Stimulated activated CD4-positive, alpha-beta T cell treated with anti-CD3 and anti-CD28 coated beads, Interleukin-12 subunit alpha, Interleukin-12 subunit beta, amount 100 ng/mL, for 48 hours (primary cell): ENCODE measurements at regions not wholly inside any gene's neighbourhood (a gene's known extent, or its start where the extent isn't known, plus 50 kb on each side); places are given as distances from the start of the nearest gene placed in this dataset.
"Not testable (repeated sequence)": the region's sequence is repeated elsewhere in the genome, so short reads cannot be mapped to it uniquely, and the experiment has no call there.

ENCODE experiments used
- DNase-seq, 3 donors: peaks; one replicate each; pipeline ENCODE4 v3.0.0-alpha.2; 2020; ENCODE audit warnings: low read depth in 2 of 3, low spot score in 1 of 3

DNA sequence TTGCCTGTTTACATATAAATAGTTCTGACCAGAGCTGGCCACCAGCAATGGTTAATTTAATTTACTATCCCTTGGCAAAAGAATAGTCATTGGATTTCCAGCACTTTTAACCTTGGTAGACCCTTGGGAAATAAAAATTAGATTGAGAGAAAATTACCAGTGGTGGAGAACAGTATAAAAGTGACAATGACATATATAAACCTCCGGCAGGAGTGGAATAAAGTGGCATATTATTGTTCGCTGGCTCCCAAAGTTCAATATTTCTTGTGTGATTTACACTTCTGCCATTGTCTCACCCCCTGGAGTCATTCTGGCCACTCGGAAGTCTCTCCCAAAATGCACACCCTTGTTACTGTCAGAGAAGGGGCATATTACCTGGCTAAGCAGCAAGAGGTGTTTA lies 347.7 kb downstream of the NPIPA8 start:
- no peak for DNase-seq

DNA sequence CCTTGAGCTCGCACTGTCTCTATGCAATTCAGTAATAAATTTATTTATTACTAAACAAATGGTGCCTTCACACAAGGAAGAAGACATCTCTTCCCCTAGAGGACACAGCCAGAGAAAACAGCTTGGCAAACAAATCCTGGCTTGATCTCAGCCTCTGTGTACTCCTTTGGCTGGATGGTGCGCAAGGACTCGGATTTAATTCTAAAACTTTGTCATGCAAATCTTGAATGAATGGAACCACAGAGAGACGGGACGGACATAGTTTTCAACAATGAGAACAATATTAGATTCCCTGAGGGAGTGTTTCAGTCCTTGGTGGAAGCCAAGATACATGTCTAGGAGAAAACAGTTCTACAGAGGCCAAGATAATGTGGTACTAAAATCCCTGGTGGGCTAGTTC lies 349.5 kb downstream of the NPIPA8 start:
- DNase-seq, result no peak

DNA sequence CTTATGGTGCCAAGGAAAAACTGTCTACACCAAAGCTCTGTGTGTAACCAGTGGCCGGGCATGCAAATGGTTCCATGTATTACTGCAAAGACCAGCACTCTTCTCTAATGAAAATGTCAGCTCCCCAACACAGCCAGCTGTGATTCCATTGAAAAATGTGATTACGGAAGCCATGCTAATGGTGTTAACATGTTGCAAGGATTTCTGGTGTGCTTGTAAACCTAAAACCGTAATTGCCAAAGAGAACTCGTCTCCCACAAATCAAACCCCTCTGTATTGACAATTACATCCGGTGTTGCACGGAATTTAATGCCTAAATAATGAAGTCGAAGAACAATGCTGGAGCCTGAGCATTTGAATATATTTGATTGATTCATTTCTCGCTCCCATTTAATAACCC lies 351.7 kb downstream of the NPIPA8 start:
- DNase-seq, result no peak

DNA sequence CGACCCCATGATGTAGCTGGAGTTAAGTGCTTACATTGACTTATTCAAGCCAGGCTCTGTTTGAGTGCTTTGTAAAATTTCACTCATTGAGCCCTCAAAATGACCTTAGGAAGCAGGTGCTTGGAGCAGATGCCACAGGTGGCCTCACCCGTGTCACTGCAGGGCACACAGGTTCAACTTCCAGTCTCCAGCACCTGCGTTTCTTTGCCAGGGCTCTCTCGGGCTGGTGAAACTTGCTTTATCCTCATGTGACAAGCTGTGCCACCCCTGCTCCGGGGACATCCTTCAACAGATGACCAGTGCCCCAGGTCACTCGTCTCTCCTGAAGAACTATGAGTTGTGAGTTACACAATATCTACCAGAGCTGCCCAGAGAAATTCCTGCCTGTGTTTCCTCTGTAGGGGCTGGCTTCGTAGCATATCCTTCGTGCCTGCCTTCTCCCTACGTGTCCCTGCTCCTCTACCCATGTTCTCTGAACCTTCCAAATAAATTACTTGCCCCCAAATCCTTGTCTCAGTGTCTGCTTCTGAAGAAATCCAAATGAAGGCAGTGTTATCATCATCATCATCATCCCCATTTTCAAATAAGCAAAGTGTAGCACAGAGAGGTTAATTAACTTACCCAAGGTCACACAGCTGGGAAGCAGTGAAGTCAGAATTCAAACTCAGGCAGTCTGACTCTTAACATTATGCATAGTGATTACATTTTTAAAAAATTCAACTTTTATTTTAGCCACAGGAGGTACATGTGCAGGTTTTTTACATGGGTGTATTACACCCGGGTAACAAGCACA lies 352.5 kb downstream of the NPIPA8 start:
- no peak for DNase-seq

DNA sequence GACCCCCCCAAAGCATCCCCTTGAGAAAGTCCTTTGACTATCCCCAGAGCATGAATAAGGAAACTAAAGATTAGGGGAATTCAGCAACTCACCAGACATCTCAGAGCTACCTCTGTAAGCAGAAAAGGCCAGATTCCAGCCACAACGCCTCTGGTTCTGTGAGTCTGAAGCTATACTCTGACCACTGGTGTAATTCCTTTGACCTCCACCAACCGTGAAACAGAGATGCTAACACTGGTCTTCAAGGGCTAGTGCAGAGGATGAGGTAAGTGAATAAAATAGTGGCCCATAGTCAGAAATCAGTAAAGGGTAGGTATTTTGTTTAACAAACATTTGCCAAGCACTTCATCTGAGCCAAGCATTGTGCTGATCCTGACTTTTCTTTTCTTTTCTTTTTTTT lies 353.4 kb downstream of the NPIPA8 start:
- no peak for DNase-seq

DNA sequence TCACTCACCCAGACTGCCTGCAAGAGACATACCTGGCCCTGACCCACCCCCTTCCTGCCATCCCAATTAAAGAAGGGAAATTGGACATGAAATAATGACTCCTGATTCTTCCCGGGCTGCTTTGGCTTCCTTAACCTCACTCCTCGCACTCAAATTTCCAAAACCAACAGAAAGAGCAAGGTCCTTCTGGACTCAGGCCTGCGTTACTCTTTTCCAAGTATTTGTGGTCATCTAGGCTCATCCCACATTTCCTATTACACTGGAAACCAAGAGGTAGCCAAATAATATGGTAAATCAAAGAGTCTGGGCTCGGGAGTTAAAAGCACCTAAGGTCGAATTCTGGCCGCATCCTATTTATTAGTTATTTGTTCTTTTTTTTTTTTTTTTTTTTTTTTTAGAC lies 359.3 kb downstream of the NPIPA8 start:
- no peak for DNase-seq

DNA sequence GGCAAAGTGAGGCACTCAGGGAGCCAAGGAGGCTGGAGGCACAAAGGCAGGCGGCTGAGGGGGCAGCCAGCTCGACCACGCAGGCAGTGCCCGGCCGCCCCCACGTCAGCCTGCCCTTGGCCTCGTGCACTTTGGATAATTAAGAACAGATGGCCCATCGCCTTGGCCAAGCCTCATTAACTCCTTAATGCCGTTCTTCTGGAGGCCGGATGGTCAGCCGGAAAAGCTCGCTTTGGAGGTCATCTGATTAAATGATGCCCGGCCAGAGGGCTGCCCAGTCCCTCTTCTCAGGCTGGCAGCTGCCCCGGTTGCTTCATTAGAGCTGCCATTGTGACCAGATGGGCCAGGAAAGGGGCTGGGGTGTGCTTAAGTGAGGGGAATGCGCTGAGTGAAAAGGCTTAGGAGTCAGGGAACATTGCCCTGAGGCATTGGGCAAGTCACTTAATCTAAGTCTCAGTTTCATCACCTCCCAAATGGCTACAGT lies 364.0 kb downstream of the NPIPA8 start:
- no peak for DNase-seq

DNA sequence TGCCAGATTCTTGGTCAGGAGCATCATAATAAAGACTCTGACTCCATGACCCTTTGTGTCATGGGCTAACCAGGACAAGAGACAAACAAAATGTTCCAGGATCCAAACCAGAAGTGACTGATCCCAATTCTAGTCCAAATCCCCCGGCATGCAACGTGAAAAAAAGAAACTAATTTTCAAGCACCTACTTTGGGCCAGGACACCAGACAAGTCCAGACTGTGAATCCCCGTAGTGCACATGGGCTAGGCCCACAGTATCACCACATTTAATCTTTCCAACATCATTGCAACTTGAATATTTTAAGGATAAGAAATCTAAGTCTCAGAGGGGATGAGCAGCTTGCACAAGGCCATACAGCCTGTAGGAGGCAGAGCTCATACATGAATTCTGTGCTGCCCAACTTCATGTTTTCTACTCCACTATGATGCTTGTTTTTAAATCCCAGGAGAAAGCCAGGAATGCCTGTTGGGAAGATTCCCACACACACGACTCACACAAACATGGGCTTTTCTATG lies 365.7 kb downstream of the NPIPA8 start:
- DNase-seq, result no peak

DNA sequence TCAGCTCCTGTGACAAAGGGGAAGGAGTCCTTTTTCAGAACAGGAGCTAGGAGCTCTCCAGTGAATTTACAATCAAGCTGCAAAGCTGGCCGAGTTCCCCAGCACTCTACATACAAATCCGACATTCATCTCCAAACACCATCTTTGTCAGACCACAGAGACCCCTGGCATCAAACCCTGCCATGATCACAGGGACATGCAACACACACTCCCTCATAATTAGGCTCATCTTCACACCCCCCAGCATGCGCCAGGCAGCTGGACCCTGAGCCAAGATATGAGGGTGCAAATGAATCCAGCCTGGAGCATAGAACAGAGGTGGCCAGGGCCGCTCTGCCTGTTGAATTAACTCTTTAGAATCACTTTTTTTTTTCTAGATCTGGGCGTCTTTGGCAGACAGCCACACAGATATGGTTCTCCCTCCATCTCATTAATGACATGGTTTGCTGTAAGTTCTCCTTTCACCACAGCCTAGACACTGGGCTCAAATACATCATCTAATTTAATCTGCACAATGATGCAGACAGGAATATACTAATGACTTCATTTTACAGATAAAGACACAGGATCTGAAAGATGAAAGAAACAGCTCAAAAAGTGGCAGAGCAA lies 366.3 kb downstream of the NPIPA8 start:
- no peak for DNase-seq

DNA sequence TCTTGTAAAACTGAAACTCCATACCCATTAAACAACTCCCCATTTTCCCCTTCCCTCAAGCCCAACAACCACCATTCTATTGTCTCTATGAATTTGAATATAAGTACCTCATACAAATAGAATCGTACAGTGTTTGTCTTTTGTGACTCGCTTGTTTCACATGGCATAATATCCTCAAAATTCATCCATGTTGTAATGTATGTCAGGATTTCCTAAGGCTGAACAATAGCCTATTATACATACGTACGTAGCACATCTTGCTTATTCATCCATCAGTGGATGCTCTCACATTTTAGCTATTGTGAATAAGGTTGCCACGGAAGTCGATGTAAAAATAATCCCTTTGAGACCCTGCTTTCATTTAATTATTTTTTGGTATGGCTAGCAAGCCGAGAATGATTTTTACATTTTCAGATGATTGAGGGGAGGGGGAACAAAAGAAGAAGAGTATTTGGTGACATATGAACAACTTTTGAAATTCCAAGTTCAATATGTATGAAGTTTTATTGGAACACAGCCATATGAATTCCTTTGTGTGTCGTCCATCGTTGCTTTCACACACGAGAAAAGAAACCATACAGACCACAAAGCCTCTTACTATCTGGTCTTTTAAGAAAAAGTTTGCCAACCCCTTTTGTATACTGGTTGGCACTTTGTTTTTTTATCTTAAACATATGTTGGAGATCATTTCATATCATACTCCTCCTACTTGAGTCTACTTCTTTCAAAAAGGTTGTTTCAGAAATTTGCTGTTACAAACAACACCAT lies 371.2 kb downstream of the NPIPA8 start:
- DNase-seq, result no peak

DNA sequence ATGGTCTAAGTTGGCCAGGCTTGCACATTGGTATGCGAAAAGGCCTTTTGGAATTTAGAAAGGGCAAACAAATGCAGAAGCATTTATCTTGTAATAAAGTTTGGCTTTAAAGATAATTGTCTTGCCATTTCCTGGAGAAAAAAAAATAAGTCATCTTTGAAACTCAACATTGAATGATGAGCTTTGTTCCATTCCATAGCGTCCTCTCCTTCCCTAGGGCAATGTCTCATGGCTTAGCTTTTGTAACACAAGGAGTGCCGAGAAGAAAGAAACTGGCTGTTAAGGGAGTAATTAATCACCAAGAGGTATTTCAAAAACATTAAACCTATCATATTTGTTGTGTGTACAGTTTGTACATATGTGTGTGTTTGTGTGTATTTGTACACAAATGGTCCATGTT lies 372.3 kb downstream of the NPIPA8 start:
- DNase-seq, result no peak

DNA sequence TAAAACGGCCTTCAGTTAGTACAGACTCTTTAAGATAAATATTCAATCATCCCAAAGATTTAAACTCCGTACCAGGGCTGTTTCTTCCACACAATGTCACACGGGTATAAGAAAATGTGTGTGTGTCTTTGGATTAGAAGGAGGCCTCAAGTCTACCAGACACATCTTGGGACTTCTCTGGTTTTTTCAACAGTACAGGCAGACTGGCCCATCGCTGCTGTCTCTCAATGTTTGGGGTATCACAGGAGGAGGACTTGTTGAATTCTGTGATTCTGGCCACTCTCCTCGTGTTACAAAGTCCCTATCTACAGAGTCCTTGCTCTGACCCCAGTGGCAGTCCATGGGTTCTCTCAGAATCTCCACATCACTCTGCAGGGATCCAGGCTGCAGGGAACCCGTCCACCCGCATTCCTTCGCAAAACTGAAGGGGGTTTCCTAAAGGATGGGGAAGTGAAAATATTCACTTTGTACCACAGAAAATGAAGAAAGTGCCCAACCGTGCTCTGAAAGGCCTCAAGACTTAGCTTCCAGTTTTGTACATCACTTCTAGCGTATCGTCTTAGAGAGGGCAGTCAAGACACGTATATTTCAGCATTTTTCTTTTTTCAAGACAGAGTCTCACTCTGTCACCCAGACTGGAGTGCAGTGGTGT lies 373.2 kb downstream of the NPIPA8 start:
- DNase-seq, result no peak

DNA sequence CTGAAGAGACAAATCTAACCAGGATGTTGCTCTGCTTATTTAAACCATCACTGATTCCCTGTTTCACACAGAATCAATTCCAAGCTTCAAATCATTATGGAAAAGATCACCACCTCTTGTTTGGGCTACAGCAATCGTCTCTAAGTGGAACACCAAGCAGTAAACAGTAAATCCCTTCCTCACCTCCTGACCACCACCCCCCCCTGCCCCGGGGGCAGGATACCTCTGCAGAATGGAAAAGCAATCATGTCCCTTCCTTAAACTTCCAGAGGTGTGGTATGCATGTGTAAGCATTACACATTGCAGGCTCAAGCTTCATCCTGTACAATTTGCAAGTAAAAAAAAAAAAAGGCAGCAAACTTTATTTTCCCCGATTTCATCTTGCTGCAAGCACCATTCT lies 373.8 kb downstream of the NPIPA8 start:
- no peak for DNase-seq

DNA sequence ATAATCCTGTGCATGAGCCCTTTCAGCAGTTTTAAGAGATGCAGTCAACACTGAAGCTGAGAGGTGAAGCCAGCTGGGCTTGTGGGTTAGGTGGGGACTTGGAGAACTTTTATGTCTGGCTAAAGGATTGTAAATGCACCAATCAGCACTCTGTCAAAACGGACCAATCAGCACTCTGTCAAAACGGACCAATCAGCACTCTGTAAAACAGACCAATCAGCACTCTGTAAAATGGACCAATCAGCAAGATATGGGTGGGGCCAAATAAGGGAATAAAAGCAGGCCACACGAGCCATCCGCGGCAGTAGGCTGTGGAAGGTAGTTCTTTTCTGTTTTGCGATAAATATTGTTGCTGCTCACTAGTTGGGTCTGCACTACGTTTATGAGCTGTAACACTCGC lies 374.7 kb downstream of the NPIPA8 start:
- DNase-seq, result not testable (repeated sequence)

DNA sequence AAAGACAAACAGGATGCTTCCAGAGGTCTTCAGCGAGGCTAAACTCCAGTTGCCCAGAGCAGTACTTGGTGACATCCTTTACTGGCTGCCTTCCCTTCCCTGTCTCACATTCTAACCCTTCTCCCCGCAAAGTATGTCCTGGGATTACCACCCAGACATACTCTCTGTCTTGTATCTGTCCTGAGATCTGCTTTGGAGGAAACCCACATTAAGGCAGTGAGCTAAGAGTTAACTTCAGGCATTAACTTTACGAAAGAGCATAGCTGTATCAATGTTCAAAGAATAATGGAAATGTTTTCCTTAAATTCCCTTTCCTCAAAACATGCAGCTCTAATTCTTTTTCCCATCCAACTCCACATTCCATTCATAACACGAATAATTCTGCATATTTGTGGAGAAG lies 385.2 kb downstream of the NPIPA8 start:
- no peak for DNase-seq

DNA sequence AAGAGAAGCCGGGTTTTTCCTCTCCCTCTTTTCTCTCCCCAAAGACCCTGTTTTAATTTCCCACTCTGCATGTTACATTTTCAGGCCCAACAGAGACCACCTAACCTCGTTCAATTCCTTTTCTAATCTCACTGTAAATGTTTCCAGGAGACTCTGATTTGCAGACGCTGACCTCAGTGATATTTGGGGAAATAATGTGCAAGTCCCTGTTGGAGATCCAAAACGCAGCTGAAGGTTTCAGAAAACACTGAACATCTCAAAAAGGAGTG lies 386.6 kb downstream of the NPIPA8 start:
- DNase-seq, result no peak

DNA sequence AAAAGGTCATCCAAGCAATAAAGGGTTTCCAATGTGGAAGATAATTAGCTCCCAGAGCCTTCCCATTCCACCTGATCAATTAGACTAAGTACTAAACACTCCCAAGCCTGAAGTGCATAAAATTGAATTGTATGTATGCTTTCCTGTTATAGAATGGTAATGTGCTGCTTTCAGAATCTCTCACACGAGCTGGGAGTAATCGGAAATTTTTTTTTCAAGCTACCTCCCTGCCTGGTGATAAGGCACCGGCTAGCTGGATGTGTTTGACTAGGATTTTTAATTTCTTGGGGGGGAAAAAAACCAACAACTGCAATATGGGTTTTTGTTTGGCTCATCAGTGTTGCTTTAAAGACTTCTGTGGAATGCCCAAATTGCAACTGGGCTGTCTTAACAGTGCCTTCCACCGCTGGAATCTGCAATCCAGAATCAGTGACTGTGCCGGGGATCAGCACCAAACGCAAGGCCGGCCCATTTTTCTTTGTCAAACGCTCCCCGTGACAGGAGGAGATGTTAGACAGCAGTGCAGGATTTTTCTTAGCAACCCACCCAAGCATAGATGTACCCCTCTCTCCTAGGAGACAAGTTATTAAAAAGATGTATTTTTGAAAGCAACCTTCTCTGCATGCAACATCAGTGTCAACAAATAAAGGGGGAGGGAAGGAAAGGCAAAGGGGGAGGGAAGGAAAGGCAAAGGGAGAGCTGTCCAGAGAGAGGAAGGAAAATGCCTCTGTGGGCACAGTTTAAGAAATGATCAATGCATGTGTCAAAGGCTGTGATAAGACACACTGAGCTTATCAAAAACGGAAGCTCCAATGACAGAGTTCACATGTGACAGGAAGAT lies 387.2 kb downstream of the NPIPA8 start:
- DNase-seq, result no peak

DNA sequence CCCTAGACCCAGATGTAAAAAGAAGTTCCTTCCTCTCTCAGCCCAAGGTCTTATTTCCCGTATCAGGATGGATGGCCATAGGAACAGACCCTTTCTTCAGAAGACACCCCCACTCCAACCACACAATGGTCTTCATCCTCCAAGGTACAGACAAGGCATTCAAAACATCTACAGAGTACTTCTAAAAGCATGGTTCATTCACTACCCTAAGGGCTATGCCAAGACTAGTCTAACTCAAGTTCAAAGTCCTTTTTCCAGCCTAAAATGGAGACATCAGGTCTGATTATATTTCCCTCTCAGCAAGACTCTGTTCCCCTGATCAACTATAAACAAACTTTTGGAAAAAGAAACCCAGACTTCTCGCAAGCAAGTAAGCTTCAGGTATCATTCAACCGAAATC lies 388.9 kb downstream of the NPIPA8 start:
- DNase-seq, result no peak

DNA sequence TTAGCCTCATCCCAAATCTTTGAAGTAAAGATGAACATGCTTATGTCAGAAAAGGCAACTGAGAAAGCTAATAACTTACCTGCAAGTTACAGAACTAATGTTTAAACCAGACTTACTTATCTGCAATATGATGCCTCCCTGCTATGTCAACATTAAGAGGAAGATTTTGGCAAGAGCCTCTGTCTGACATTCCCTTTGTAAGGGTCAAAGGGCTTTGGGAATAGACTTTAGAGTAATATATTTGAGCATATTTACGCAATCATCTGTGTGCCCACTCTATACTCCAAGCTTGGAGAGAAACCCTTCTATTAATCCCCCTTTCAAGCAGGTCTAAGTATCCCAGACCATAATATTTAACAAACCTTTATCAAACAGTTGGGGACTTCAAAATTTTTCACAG lies 389.4 kb downstream of the NPIPA8 start:
- no peak for DNase-seq

DNA sequence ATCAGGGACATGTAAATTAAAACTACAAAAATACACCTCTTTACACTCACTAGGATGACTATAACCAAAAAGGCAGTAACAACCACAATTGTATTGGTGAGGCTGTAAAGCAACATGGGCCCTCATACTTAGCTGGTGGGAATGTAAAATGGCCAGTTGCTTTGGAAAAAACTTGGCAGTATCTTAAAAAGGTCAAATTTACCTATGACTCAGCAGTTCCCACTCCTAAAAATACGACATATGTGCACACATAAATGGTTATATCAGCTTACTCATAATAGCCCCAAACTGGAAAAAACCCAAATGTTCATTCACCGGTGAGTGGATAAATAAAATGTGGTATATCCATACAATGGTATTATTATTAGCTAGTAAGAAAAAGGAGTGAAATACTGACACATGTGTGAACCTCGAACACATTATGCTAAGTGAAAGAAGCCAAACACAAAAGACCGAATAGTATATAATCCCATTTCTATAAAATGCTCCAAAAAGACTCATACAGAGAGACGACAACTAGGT lies 391.4 kb downstream of the NPIPA8 start:
- DNase-seq, result no peak

DNA sequence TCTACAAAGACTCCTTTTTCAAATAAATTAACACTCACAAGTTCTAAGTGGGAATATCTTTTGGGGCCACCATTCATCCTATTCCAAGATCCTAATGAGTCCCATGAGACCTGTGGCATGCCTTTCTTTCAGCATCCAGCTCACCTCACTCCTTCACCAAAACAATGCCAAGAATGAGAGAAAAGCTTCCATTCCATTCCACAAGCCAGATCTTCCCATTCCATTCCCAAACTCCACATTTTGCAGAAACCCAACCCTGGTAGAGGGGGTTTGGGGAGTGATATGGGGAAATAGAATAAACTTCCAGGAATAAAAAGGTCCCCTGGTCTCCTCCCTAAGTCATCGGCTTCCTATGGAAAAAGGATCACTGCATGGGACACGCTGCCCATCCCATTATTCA lies 392.2 kb downstream of the NPIPA8 start:
- no peak for DNase-seq
